Transverse colon (tissue), 4 donors: ENCODE measurements at regions not wholly inside any gene's neighbourhood (a gene's known extent, or its start where the extent isn't known, plus 50 kb on each side); places are given as distances from the start of the nearest gene placed in this dataset.

Source experiments
- DNase-seq: peaks from one replicate; pipeline ENCODE4 v3.0.0-alpha.2; 2019
- H3K27ac ChIP-seq, 4 donors: fragments of 200-600 bp; sonication (generic); 2 replicates each; pipeline ENCODE4 v1.5.1; 2016 to 2018; ENCODE audit warnings: inconsistent platforms in 4 of 4
- H3K27me3 ChIP-seq: fragments of 200-600 bp; sonication (generic); 2 replicates; pipeline ENCODE4 v1.5.1; 2017; ENCODE audit warnings: inconsistent platforms
- H3K36me3 ChIP-seq, 4 donors: fragments of 200-600 bp; sonication (generic); 2 replicates each; pipeline ENCODE4 v1.5.1; 2017 to 2019; ENCODE audit warnings: inconsistent platforms in 4 of 4
- H3K4me1 ChIP-seq, 4 donors: fragments of 200-600 bp; sonication (generic); 2 replicates each; pipeline ENCODE4 v1.5.1; 2017 to 2020; ENCODE audit warnings: inconsistent platforms in 4 of 4
- H3K4me3 ChIP-seq, 4 donors: fragments of 200-600 bp; sonication (generic); 1 replicate in 1 of 4; 2 replicates in 3 of 4; pipeline versions ENCODE4 v1.5.1 to v1.6.1; 2017 to 2019; ENCODE audit warnings: inconsistent platforms in 4 of 4
- H3K9me3 ChIP-seq, 2 donors: fragments of 200-600 bp; sonication (generic); 2 replicates each; pipeline ENCODE4 v1.5.1; 2017 to 2019; ENCODE audit warnings: inconsistent platforms in 2 of 2
- EP300 ChIP-seq: sonication (generic); formaldehyde crosslinking; IDR thresholded peaks from one replicate; pipeline ENCODE4 v1.6.1; 2017; ENCODE audit warnings: antibody characterized with exemption, low read depth
- POLR2A ChIP-seq: fragments of 450-650 bp; IDR thresholded peaks from one replicate; pipeline ENCODE4 v1.6.1; 2016; ENCODE audit warnings: antibody characterized with exemption, mild to moderate bottlenecking, moderate library complexity
- POLR2AphosphoS5 ChIP-seq, 3 donors: sonication (generic); formaldehyde crosslinking; IDR thresholded peaks; one replicate each; pipeline ENCODE4 v1.6.1; 2016; ENCODE audit warnings: antibody characterized with exemption in 3 of 3
- WGBS, 2 donors: methylation state at CpG; one replicate each; pipeline ENCODE4 v1.1.5; 2018; ENCODE audit warnings: low coverage in 1 of 2; 5-methylcytosine and 5-hydroxymethylcytosine counted together
- in situ Hi-C, 4 donors: fragments of 200-750 bp; cut with MboI; loops; one replicate each; pipeline versions ENCODE4 v1.15.0 to v1.15.1; 2017; ENCODE audit warnings: low sequenced_read_pairs in 3 of 4, low pct_ligation_motif_present in 1 of 4, low pct_unique_long_range_greater_than_20kb in 1 of 4
- intact Hi-C: fragments of 100-400 bp; cut with DNase I; formaldehyde crosslinking; loops from one replicate; pipeline ENCODE4 v1.15.1; 2023; ENCODE audit warnings: low total_unique reads
- TF ChIP-seq, protein P1 (sequence below), 5 experiments: fragments of 200-600 bp in 3 of 5; fragments of 450-650 bp in 2 of 5; sonication (generic) in 3 of 5; IDR thresholded peaks; 1 replicate in 2 of 5; 2 replicates in 3 of 5; pipeline ENCODE4 v1.5.1; 2016 to 2017; ENCODE audit warnings: antibody characterized with exemption in 5 of 5, inconsistent platforms in 3 of 5, mild to moderate bottlenecking in 2 of 5, moderate library complexity in 1 of 5

DNA sequence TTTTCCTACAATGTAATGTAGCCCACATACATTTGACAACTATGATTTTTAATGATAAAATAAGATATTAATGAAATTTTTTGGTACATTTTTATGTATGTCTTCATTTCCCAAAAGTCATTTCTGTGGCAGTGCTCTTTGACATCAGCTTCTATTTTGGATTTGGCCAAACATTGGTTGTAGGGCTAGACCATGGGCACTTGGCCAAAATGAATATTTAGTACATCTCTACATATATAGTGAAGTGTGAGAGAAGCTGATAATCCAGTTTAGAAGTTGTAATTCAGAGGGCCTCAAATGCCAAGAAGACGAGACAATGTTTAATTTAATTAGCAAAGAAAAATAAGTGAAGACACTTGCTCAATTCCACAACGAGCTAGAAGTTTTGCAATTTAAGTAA, 724.9 kb upstream of the SOX9 start:
- Histone ChIP-seq H3K4me3 (no peak overlapping the region), H3K4me1 (no peaks in the 10 kb centered on the region), H3K27ac (no peak overlapping the region), H3K9me3 (no peaks in the 10 kb centered on the region), H3K27me3 (no peaks in the 10 kb centered on the region), H3K36me3 (no peaks in the 10 kb centered on the region)
- DNase-seq, result no peak
- TF ChIP-seq, protein P1, sequence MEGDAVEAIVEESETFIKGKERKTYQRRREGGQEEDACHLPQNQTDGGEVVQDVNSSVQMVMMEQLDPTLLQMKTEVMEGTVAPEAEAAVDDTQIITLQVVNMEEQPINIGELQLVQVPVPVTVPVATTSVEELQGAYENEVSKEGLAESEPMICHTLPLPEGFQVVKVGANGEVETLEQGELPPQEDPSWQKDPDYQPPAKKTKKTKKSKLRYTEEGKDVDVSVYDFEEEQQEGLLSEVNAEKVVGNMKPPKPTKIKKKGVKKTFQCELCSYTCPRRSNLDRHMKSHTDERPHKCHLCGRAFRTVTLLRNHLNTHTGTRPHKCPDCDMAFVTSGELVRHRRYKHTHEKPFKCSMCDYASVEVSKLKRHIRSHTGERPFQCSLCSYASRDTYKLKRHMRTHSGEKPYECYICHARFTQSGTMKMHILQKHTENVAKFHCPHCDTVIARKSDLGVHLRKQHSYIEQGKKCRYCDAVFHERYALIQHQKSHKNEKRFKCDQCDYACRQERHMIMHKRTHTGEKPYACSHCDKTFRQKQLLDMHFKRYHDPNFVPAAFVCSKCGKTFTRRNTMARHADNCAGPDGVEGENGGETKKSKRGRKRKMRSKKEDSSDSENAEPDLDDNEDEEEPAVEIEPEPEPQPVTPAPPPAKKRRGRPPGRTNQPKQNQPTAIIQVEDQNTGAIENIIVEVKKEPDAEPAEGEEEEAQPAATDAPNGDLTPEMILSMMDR (IDR thresholded peaks at IDR 0.05), result no peak
- TF ChIP-seq POLR2A (no peak), EP300 (no peak), POLR2AphosphoS5 (IDR thresholded peaks at IDR 0.05) (no peak)
- in situ Hi-C loops (no loop called here), intact Hi-C loops (no loop called here)
- 55 to 57% methylated on average over 2 of the region's 2 CpGs for WGBS, 2 donors

DNA sequence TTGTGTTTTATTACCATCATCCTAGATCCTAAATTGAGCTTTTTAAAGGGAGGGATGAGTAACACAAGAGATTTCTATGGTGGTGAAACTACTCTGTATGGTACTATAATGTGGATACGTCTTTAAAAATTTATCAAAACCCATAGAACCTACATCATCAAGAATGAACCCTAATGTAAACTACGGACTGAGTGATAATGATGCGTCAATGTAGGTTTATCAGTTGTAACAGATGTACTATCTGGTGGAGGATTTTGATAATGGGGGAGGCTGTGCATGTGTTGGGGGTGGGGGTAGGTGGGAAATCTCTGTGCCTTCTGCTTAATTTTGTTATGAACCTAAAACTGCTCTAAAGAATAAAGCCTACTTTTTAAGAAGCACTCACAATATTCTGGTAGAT, 724.1 kb upstream of the SOX9 start:
- Histone ChIP-seq H3K36me3 (no peaks in the 10 kb centered on the region), H3K9me3 (no peaks in the 10 kb centered on the region), H3K4me1 (no peaks in the 10 kb centered on the region), H3K27me3 (no peaks in the 10 kb centered on the region), H3K27ac (no peak overlapping the region), H3K4me3 (no peak overlapping the region)
- DNase-seq, result no peak
- intact Hi-C loops, result no loop called here
- no peak for TF ChIP-seq POLR2AphosphoS5 (IDR thresholded peaks at IDR 0.05)
- WGBS, 2 donors, result 71 to 86% methylated on average over 3 of the region's 3 CpGs
- in situ Hi-C loops, result no loop called here

DNA sequence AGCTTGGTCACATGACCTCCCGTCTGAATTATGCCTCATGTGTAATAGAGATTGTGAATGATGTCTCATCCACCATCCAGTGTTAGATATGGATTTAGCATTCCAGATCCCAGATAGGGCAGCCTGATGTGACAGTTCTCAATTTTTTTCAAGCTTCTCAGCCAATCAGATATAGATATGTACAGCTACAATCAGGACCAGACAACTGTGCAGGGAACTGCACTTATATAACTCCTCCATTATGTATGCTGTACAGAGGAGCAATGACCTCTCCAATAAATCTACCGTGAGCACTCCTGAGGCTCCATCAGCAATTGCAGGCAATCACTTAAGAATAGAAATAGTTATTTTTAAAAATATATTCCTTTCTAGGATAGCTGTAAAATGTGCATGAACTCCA, 722.8 kb upstream of the SOX9 start:
- no peak overlapping the region for H3K27ac ChIP-seq
- H3K9me3 ChIP-seq, result no peaks in the 10 kb centered on the region
- no peaks in the 10 kb centered on the region for H3K27me3 ChIP-seq
- H3K36me3 ChIP-seq, result no peaks in the 10 kb centered on the region
- WGBS, 2 donors, result 49 to 65% methylated on average over 2 of the region's 2 CpGs
- H3K4me1 ChIP-seq, result no peaks in the 10 kb centered on the region
- no peak for DNase-seq
- H3K4me3 ChIP-seq, result no peak overlapping the region
- intact Hi-C loops, result no loop called here
- in situ Hi-C loops, result no loop called here
- no peak for TF ChIP-seq EP300

DNA sequence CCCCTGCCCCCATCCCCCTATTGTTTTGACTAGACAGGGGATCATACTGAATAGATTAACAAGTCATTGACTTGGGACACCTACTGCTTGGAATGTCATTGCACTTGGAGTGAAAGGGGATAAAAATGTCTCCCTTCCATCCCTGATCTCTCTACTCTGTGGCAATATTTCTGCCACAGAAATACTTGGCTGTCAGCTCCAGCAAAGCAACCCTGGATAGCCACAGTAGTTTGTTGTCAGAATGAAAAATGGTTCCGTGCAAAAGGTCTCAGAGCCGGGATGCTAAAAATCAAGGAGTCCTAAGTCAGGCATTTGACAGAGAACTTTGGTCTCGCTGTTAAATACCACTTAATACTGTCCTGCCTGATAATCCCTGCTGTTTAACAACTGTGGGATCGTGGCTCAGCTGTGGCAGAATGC, 722.0 kb upstream of the SOX9 start:
- Histone ChIP-seq H3K4me3 (no peak overlapping the region), H3K27ac (no peak overlapping the region), H3K9me3 (no peaks in the 10 kb centered on the region), H3K27me3 (no peaks in the 10 kb centered on the region), H3K36me3 (no peaks in the 10 kb centered on the region), H3K4me1 (no peaks in the 10 kb centered on the region)
- DNase-seq, result no peak
- TF ChIP-seq POLR2A (no peak), EP300 (no peak), POLR2AphosphoS5 (IDR thresholded peaks at IDR 0.05) (no peak)
- TF ChIP-seq, protein P1 (IDR thresholded peaks at IDR 0.05), result no peak
- in situ Hi-C loops (no loop called here), intact Hi-C loops (no loop called here)
- 44 to 81% methylated on average over 3 to 4 of the region's 4 CpGs for WGBS, 2 donors

DNA sequence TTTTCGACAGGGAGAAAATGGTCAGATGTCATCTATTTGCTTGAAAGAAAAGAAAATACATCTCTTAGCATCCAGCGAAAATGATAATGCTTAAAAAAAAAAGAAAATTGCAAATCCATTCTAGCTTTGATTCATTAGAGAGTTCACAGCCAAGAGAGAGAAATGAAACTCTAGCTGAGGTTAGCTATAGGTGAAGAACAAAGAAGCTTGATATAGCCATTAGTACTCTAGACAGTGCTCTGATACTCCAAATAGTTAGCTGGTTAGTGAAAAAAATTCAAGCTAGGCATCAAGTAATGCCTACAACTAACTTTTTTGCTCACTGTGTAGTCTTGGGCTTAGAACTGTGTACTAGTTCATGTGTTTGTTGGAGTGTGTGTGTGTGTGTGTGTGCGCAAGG, 721.6 kb upstream of the SOX9 start:
- DNase-seq, result no peak
- TF ChIP-seq POLR2AphosphoS5 (IDR thresholded peaks at IDR 0.05), result no peak
- TF ChIP-seq EP300, result no peak
- TF ChIP-seq, protein P1 (IDR thresholded peaks at IDR 0.05), result no peak
- TF ChIP-seq POLR2A, result no peak
- in situ Hi-C loops (no loop called here), intact Hi-C loops (no loop called here)
- Histone ChIP-seq H3K27me3 (no peaks in the 10 kb centered on the region), H3K9me3 (no peaks in the 10 kb centered on the region), H3K27ac (no peak overlapping the region), H3K36me3 (no peaks in the 10 kb centered on the region), H3K4me3 (no peak overlapping the region), H3K4me1 (no peaks in the 10 kb centered on the region)
- WGBS, 2 donors, result 35 to 45% methylated on average over 3 of the region's 3 CpGs
